ENCODE measurements at regions not wholly inside any gene's neighbourhood (a gene's known extent, or its start where the extent isn't known, plus 50 kb on each side); places are given as distances from the start of the nearest gene placed in this dataset.

DNA sequence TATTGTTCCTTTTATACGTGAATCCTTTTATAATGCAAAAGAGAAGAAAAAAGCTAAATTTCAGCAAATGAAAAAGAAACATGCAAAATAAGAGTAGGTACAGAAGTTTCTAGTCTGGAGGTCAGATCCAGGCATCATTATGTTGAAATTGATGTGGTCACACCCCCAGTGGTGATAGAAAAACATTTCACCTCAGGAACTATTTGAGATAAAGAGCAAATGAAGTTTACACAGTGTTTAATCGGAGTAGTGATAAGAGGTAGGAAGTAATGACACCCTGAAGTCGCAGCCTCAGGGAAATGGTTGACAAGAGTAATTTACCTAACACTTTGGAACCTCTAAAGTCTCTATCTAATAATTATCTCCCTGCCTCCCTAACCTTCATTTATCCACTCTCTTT lies 536.0 kb upstream of the STEAP1 start (continued):
- TF ChIP-seq, protein P1, sequence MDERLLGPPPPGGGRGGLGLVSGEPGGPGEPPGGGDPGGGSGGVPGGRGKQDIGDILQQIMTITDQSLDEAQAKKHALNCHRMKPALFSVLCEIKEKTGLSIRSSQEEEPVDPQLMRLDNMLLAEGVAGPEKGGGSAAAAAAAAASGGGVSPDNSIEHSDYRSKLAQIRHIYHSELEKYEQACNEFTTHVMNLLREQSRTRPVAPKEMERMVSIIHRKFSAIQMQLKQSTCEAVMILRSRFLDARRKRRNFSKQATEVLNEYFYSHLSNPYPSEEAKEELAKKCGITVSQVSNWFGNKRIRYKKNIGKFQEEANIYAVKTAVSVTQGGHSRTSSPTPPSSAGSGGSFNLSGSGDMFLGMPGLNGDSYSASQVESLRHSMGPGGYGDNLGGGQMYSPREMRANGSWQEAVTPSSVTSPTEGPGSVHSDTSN (CRISPR knock-in tag; IDR thresholded peaks at IDR 0.05; ENCODE audit: low read depth) = no peak
- TF ChIP-seq, protein P1 (tag; conservative IDR thresholded peaks at IDR 0.05; ENCODE audit: low read depth) = no peak
- TF ChIP-seq XRCC4 (IDR thresholded peaks at IDR 0.05; ENCODE audit: extremely low read depth, insufficient read depth, insufficient read length) (no peak), POLR3G (IDR thresholded peaks at IDR 0.05; ENCODE audit: extremely low read depth, insufficient read length, insufficient replicate concordance) (no peak), ZNF551 (CRISPR knock-in tag; IDR thresholded peaks at IDR 0.05) (no peak), CREB1 (IDR thresholded peaks at IDR 0.05) (no peak), CREB1 (CRISPR knock-in tag; IDR thresholded peaks at IDR 0.05) (no peak)
- TF ChIP-seq, protein P2, sequence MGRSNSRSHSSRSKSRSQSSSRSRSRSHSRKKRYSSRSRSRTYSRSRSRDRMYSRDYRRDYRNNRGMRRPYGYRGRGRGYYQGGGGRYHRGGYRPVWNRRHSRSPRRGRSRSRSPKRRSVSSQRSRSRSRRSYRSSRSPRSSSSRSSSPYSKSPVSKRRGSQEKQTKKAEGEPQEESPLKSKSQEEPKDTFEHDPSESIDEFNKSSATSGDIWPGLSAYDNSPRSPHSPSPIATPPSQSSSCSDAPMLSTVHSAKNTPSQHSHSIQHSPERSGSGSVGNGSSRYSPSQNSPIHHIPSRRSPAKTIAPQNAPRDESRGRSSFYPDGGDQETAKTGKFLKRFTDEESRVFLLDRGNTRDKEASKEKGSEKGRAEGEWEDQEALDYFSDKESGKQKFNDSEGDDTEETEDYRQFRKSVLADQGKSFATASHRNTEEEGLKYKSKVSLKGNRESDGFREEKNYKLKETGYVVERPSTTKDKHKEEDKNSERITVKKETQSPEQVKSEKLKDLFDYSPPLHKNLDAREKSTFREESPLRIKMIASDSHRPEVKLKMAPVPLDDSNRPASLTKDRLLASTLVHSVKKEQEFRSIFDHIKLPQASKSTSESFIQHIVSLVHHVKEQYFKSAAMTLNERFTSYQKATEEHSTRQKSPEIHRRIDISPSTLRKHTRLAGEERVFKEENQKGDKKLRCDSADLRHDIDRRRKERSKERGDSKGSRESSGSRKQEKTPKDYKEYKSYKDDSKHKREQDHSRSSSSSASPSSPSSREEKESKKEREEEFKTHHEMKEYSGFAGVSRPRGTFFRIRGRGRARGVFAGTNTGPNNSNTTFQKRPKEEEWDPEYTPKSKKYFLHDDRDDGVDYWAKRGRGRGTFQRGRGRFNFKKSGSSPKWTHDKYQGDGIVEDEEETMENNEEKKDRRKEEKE (IDR thresholded peaks at IDR 0.05; ENCODE audit: borderline replicate concordance in 1 of 2, control insufficient read depth in 1 of 2, low read depth in 2 of 2, low read length in 1 of 2) = no peak

Data from K562 (cell line).